K562 (cell line): ENCODE measurements at regions not wholly inside any gene's neighbourhood (a gene's known extent, or its start where the extent isn't known, plus 50 kb on each side); places are given as distances from the start of the nearest gene placed in this dataset.

ENCODE experiments used
- ATAC-seq: fragments of 200-7000 bp; cut with Tn5 transposase; 3 replicates; pipeline ENCODE4 v1.9.1; 2020; ENCODE audit warnings: moderate library complexity
- BruUV-seq: library from RNA; stranded (reverse); fragments of 400-500 nt; replicated peaks from 2 replicates; lab custom pipeline; 2021; lab: Mats Ljungman, UMichigan
- CTCF ChIA-PET: fragments of 300-600 bp; formaldehyde crosslinking; extraction: SDS; loops from one replicate; lab custom pipeline; 2021; ENCODE audit warnings: low intra/inter-chr PET ratio; lab: Yijun Ruan, JAX
- POLR2A ChIA-PET: fragments of 300-600, 350-650 bp; sonication (Branson Sonifier 250); formaldehyde crosslinking; extraction: SDS; loops from one replicate; lab custom pipeline; 2021; ENCODE audit warnings: antibody characterized with exemption, inconsistent platforms; lab: Yijun Ruan, JAX
- DNase-seq, 4 experiments: peaks; one replicate each; pipeline versions ENCODE4 v3.0.0 to v3.0.0-alpha.2; 2011 to 2018; ENCODE audit warnings: low spot score in 3 of 4, mixed read lengths in 3 of 4; ENCODE audit errors: extremely low read depth in 1 of 4
- FAIRE-seq: peaks from 2 replicates; lab custom pipeline; 2011; peaks lifted over from hg19 to GRCh38; lab: Jason Lieb, UNC
- H2AFZ ChIP-seq: 2 replicates; pipeline ENCODE4 v1.6.0; 2011; ENCODE audit warnings: low read depth, low read length, control low read depth, inconsistent platforms
- H3K27ac ChIP-seq: fragments of 200-600 bp; 3 replicates; pipeline ENCODE4 v1.8.0; 2011; ENCODE audit warnings: low read depth, mild to moderate bottlenecking, control low read depth, inconsistent platforms, low read length, moderate library complexity, mixed read lengths; ENCODE audit errors: extremely low read depth
- H3K27me3 ChIP-seq, 2 experiments: fragments of 300-600 bp in 1 of 2; 2 replicates in 1 of 2; 3 replicates in 1 of 2; pipeline versions ENCODE4 v1.6.0 to v1.8.0; 2011; ENCODE audit warnings: inconsistent platforms in 2 of 2, low read length in 2 of 2, mild to moderate bottlenecking in 1 of 2, mixed read lengths in 1 of 2, moderate library complexity in 1 of 2; ENCODE audit not compliant: control insufficient read depth in 2 of 2, insufficient read depth in 2 of 2
- H3K36me3 ChIP-seq: fragments of 300-600 bp; 3 replicates; pipeline ENCODE4 v1.8.0; 2011; ENCODE audit warnings: mild to moderate bottlenecking, low read length, inconsistent platforms; ENCODE audit not compliant: control insufficient read depth, insufficient read depth
- H3K4me1 ChIP-seq, 2 experiments: fragments of 200-600 bp in 1 of 2; replicated peaks in 1 of 2; 2 replicates in 1 of 2; 3 replicates in 1 of 2; pipeline versions ENCODE4 v1.5.1 to v1.8.0; 2011; ENCODE audit warnings: inconsistent platforms in 2 of 2, low read length in 2 of 2, mild to moderate bottlenecking in 1 of 2, mixed read lengths in 1 of 2, moderate library complexity in 1 of 2; ENCODE audit not compliant: control insufficient read depth in 2 of 2, insufficient read depth in 2 of 2
- H3K4me2 ChIP-seq: 2 replicates; pipeline ENCODE4 v1.6.1; 2011; ENCODE audit warnings: low read length, control low read depth, inconsistent platforms, mixed read lengths; ENCODE audit not compliant: insufficient read depth
- H3K4me3 ChIP-seq: fragments of 200-600 bp; sonication (generic), shearing (Covaris generic); 2 replicates; pipeline ENCODE4 v1.5.1; 2016; ENCODE audit warnings: control low read depth, inconsistent platforms
- H3K79me2 ChIP-seq: fragments of 200-600 bp; 3 replicates; pipeline ENCODE4 v1.8.0; 2011; ENCODE audit warnings: low read length, inconsistent platforms; ENCODE audit not compliant: control insufficient read depth, insufficient read depth
- H3K9ac ChIP-seq, 2 experiments: 2 replicates each; pipeline versions ENCODE4 v1.6.0 to v1.6.1; 2011; ENCODE audit warnings: low read depth in 2 of 2, low read length in 2 of 2, control low read depth in 1 of 2, inconsistent platforms in 1 of 2, mild to moderate bottlenecking in 1 of 2, mixed read lengths in 1 of 2; ENCODE audit not compliant: insufficient read depth in 1 of 2
- H3K9me1 ChIP-seq: one replicate; pipeline ENCODE4 v1.6.0; 2011; ENCODE audit warnings: inconsistent platforms, mild to moderate bottlenecking, low read length, moderate library complexity; ENCODE audit not compliant: control insufficient read depth, insufficient read depth
- H3K9me3 ChIP-seq: replicated peaks from 2 replicates; pipeline ENCODE4 v1.5.1; 2011; ENCODE audit warnings: low read depth, low read length, inconsistent platforms; ENCODE audit not compliant: control insufficient read depth, insufficient read depth
- H4K20me1 ChIP-seq: replicated peaks from 2 replicates; pipeline ENCODE4 v1.6.1; 2011; ENCODE audit warnings: low read length, inconsistent platforms, mixed read lengths; ENCODE audit not compliant: control insufficient read depth, insufficient read depth
- CTBP1 ChIP-seq: fragments of 450-650 bp; IDR thresholded peaks from 2 replicates; pipeline ENCODE4 v1.6.1; 2016; ENCODE audit warnings: borderline replicate concordance
- GABPA ChIP-seq: fragments of 200-800 bp; sonication (Bioruptor generic); conservative IDR thresholded peaks from 2 replicates; pipeline ENCODE4 v1.6.1; 2016; ENCODE audit warnings: low read depth, missing genetic modification characterization, missing compliant biosample characterization
- HMG20B ChIP-seq: fragments of 250-450 bp; sonication (Bioruptor Pico); IDR thresholded peaks from 2 replicates; pipeline ENCODE4 v1.5.0; 2021; ENCODE audit warnings: mild to moderate bottlenecking
- REST ChIP-seq, 2 experiments: fragments of 450-650 bp; formaldehyde crosslinking in 1 of 2; IDR thresholded peaks; 2 replicates each; pipeline versions ENCODE4 v1.4.0 to v1.6.1; 2014 to 2020; ENCODE audit warnings: mild to moderate bottlenecking in 2 of 2, borderline replicate concordance in 1 of 2, low read depth in 1 of 2
- RFX7 ChIP-seq: fragments of 250-450 bp; sonication (Bioruptor Pico); IDR thresholded peaks from 2 replicates; pipeline ENCODE4 v1.5.1; 2021; ENCODE audit warnings: mild to moderate bottlenecking
- TCF3 ChIP-seq: sonication (generic); formaldehyde crosslinking; IDR thresholded peaks from 2 replicates; pipeline ENCODE4 v1.4.0; 2020; ENCODE audit warnings: mild to moderate bottlenecking, missing genetic modification reagents
- TEAD1 ChIP-seq, 2 experiments: fragments of 450-650 bp in 1 of 2; sonication (generic) in 1 of 2; formaldehyde crosslinking; IDR thresholded peaks; 2 replicates each; pipeline versions ENCODE4 v1.4.0 to v1.8.0; 2020 to 2022; ENCODE audit warnings: mild to moderate bottlenecking in 2 of 2, missing genetic modification reagents in 1 of 2
- ZNF24 ChIP-seq: fragments of 450-650 bp; IDR thresholded peaks from 2 replicates; pipeline ENCODE4 v1.6.1; 2016
- WGBS: fragments of 100-300 bp; shearing (Covaris generic); methylation state at CpG from one replicate; pipeline ENCODE4 v1.1.6; 2016; ENCODE audit warnings: low coverage, mixed read lengths; ENCODE audit not compliant: insufficient coverage; ENCODE audit errors: missing lambda C conversion rate; 5-methylcytosine and 5-hydroxymethylcytosine counted together
- in situ Hi-C: fragments of 300-500 bp; cut with MboI; formaldehyde crosslinking; loops from 4 replicates; pipeline ENCODE4 v1.15.0; 2018; ENCODE audit warnings: inconsistent platforms, mixed read lengths
- intact Hi-C: fragments of 100-400 bp; cut with micrococcal nuclease; formaldehyde crosslinking; loops from 2 replicates; pipeline ENCODE4 v1.14.2; 2022

- 2% methylated on average over 4 of the region's 4 CpGs for WGBS
- H3K36me3 ChIP-seq, result no peaks in the 10 kb centered on the region
- H3K4me3 ChIP-seq, result no peak overlapping the region
- no peak for FAIRE-seq
- no peak overlapping the region for H3K9ac ChIP-seq
- H3K27ac ChIP-seq, result no peak overlapping the region
- no TSS peak for BruUV-seq
- no peaks in the 10 kb centered on the region for H3K27me3 ChIP-seq
- no peak overlapping the region for H3K4me2 ChIP-seq
- no peaks in the 10 kb centered on the region for H3K4me1 ChIP-seq
- ChIA-PET CTCF (no interaction called here), POLR2A (no interaction called here)
- in situ Hi-C loops, result no loop called here
- no peaks in the 10 kb centered on the region for H4K20me1 ChIP-seq
- no peak for DNase-seq
- no peaks in the 10 kb centered on the region for H3K9me1 ChIP-seq
- no peaks in the 10 kb centered on the region for H3K79me2 ChIP-seq
- no peak overlapping the region for H2AFZ ChIP-seq
- peaks cover 2% of the 10 kb centered on the region; the same call in 1 of the 2 replicates for H3K9me3 ChIP-seq
- ATAC-seq, result no peak
- intact Hi-C loops, result no loop called here
- TF ChIP-seq GABPA (tag) (no peak), TEAD1 (CRISPR knock-in tag; IDR thresholded peaks at IDR 0.05) (no peak), RFX7 (CRISPR knock-in tag) (no peak), HMG20B (CRISPR knock-in tag) (no peak), ZNF24 (no peak), REST (IDR thresholded peaks at IDR 0.05; ENCODE audit: borderline replicate concordance) (no peak), REST (CRISPR knock-in tag; IDR thresholded peaks at IDR 0.05; ENCODE audit: low read depth) (no peak), CTBP1 (no peak), TCF3 (CRISPR knock-in tag) (no peak)
Measured at GRCh38 chr1:199629624-199630023, 397.9 kb upstream of the NR5A2 start.
